Osteocyte (in vitro differentiated cells): ENCODE measurements at regions not wholly inside any gene's neighbourhood (a gene's known extent, or its start where the extent isn't known, plus 50 kb on each side); places are given as distances from the start of the nearest gene placed in this dataset.

Experiments used
- DNase-seq: peaks from one replicate; pipeline ENCODE4 v3.0.0; 2021; ENCODE audit warnings: mixed read lengths; ENCODE audit not compliant: unreplicated experiment; ENCODE audit errors: extremely low spot score
- H3K27ac Mint-ChIP-seq: one replicate; pipeline ENCODE4 v1.8.0; 2021; ENCODE audit warnings: mild to moderate bottlenecking, mixed read lengths; ENCODE audit not compliant: unreplicated experiment
- H3K27me3 Mint-ChIP-seq: one replicate; pipeline ENCODE4 v1.8.0; 2021; ENCODE audit warnings: mixed read lengths; ENCODE audit not compliant: unreplicated experiment
- H3K36me3 Mint-ChIP-seq: one replicate; pipeline ENCODE4 v1.8.0; 2021; ENCODE audit warnings: mixed read lengths; ENCODE audit not compliant: unreplicated experiment
- H3K4me1 Mint-ChIP-seq: one replicate; pipeline ENCODE4 v1.8.0; 2021; ENCODE audit warnings: mixed read lengths; ENCODE audit not compliant: unreplicated experiment
- H3K4me3 Mint-ChIP-seq: one replicate; pipeline ENCODE4 v1.8.0; 2021; ENCODE audit warnings: mild to moderate bottlenecking, moderate library complexity, mixed read lengths; ENCODE audit not compliant: unreplicated experiment
- H3K9me3 Mint-ChIP-seq: one replicate; pipeline ENCODE4 v1.8.0; 2021; ENCODE audit warnings: mixed read lengths; ENCODE audit not compliant: unreplicated experiment
- CTCF ChIP-seq: fragments of 200-600 bp; sonication (generic); IDR thresholded peaks from 2 replicates; pipeline ENCODE4 v1.5.0; 2021; ENCODE audit warnings: antibody characterized with exemption, mild to moderate bottlenecking, moderate library complexity

DNA sequence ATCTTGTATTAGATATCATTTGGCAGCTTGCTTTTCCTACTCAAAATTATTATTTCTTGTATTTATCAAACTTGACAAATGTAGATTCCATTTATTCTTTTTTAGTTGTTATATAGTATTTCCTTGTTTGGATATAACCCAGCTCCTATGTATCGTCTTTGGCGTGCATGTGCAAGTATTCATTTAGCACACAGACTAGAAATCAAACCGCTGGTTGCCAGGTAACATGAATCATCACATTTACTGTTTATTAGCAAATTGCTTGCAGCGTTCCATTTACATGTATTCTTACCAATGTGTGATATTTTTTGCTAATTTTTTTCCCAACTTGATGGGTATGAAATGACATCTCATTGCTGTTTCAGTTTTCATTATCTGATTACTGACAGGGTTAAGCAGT lies 2089.7 kb upstream of the CELF4 start:
- H3K27ac Mint-ChIP-seq: no peak overlapping the region
- no peaks in the 10 kb centered on the region for H3K27me3 Mint-ChIP-seq
- no peaks in the 10 kb centered on the region for H3K9me3 Mint-ChIP-seq
- H3K36me3 Mint-ChIP-seq: no peaks in the 10 kb centered on the region
- no peak for TF ChIP-seq CTCF
- no peak for DNase-seq
- peaks cover 3% of the 10 kb centered on the region for H3K4me1 Mint-ChIP-seq
- no peak overlapping the region for H3K4me3 Mint-ChIP-seq

DNA sequence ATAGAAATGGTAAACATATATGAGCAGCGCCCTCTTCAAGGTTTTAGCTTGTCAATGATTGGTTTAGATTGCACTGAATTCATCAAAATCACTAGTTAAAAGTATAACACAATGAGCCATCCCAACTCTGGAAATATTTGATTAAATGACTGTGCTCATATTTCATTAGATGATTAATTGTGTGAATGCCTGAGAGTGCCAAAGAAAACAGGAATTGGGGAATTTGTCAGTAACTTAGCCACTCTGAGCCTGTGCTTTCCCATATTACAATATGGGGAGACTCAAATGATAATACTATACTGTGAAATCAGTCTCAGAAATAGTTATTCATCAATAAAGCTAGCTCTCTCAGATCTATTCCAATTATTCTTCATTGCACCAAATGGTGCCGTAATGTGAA lies 2087.6 kb upstream of the CELF4 start:
- TF ChIP-seq CTCF: no peak
- no peaks in the 10 kb centered on the region for H3K9me3 Mint-ChIP-seq
- H3K27me3 Mint-ChIP-seq: no peaks in the 10 kb centered on the region
- no peak overlapping the region for H3K27ac Mint-ChIP-seq
- H3K4me1 Mint-ChIP-seq: peaks cover 5% of the 10 kb centered on the region
- H3K36me3 Mint-ChIP-seq: no peaks in the 10 kb centered on the region
- no peak overlapping the region for H3K4me3 Mint-ChIP-seq
- no peak for DNase-seq

- Mint-ChIP-seq H3K27me3 (peaks cover 3% of the 10 kb centered on the region), H3K4me3 (no peak overlapping the region), H3K9me3 (no peaks in the 10 kb centered on the region), H3K36me3 (no peaks in the 10 kb centered on the region), H3K4me1 (peaks cover 9% of the 10 kb centered on the region), H3K27ac (no peak overlapping the region)
- DNase-seq: no peak
- TF ChIP-seq CTCF: no peak
These were observed 2083.0 kb upstream of the CELF4 start for GRCh38 chr18:39648616-39649015.

GRCh38 chr18:39647627-39648534 lies 2082.3 kb upstream of the CELF4 start:
- TF ChIP-seq CTCF: no peak
- Mint-ChIP-seq H3K4me1 (peaks cover 9% of the 10 kb centered on the region), H3K4me3 (no peak overlapping the region), H3K27me3 (peaks cover 3% of the 10 kb centered on the region), H3K9me3 (no peaks in the 10 kb centered on the region), H3K36me3 (no peaks in the 10 kb centered on the region), H3K27ac (no peak overlapping the region)
- DNase-seq: no peak

DNA sequence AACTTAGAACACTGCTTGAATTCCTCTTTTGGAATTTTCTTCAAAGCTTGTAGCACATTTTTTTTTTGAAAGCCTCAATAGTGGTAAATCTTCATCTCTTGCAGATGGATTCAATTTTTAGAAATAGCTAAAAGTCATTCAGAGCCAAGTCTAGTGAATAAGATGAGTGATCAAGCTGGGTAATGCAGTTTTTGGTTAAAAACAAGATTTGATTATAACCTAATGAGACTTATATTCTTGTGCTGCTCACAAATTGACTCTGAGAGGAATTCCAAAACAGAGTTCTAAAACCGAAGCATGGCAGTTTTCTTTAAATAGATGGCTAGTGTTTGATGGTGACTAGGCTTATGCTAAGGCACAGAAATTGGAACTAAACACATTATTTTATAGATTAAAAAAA lies 2072.6 kb upstream of the CELF4 start:
- H3K27ac Mint-ChIP-seq: no peak overlapping the region
- no peaks in the 10 kb centered on the region for H3K27me3 Mint-ChIP-seq
- peaks cover 25% of the 10 kb centered on the region for H3K4me1 Mint-ChIP-seq
- TF ChIP-seq CTCF: no peak
- DNase-seq: no peak
- H3K4me3 Mint-ChIP-seq: no peak overlapping the region
- H3K9me3 Mint-ChIP-seq: peaks cover 5% of the 10 kb centered on the region
- no peaks in the 10 kb centered on the region for H3K36me3 Mint-ChIP-seq
